Mesenchymal stem cell (in vitro differentiated cells and primary cell): ENCODE measurements at regions not wholly inside any gene's neighbourhood (a gene's known extent, or its start where the extent isn't known, plus 50 kb on each side); places are given as distances from the start of the nearest gene placed in this dataset.
"Not testable (repeated sequence)": the region's sequence is repeated elsewhere in the genome, so short reads cannot be mapped to it uniquely, and the experiment has no call there.

Experiments used
- DNase-seq: peaks from one replicate; pipeline ENCODE4 v3.0.0-alpha.2; 2013
- H2AFZ ChIP-seq: one replicate; pipeline ENCODE4 v1.6.1; 2013; ENCODE audit warnings: low read depth, mild to moderate bottlenecking, control low read depth, inconsistent platforms, low read length, moderate library complexity
- H2AK5ac ChIP-seq: 2 replicates; pipeline ENCODE4 v1.6.1; 2013; ENCODE audit warnings: low read length, moderate library complexity, mild to moderate bottlenecking, inconsistent platforms; ENCODE audit not compliant: severe bottlenecking
- H2BK120ac ChIP-seq: one replicate; pipeline ENCODE4 v1.6.1; 2013; ENCODE audit warnings: low read depth, mild to moderate bottlenecking, inconsistent platforms, low read length, moderate library complexity
- H2BK12ac ChIP-seq, 2 experiments: one replicate each; pipeline ENCODE4 v1.6.1; 2013; ENCODE audit warnings: inconsistent platforms in 2 of 2, low read length in 2 of 2, mild to moderate bottlenecking in 2 of 2, moderate library complexity in 2 of 2, control low read depth in 1 of 2
- H2BK15ac ChIP-seq: one replicate; pipeline ENCODE4 v1.6.1; 2013; ENCODE audit warnings: mild to moderate bottlenecking, low read depth, inconsistent platforms; ENCODE audit not compliant: poor library complexity, severe bottlenecking
- H2BK5ac ChIP-seq: 2 replicates; pipeline ENCODE4 v1.6.1; 2013; ENCODE audit warnings: low read depth, mild to moderate bottlenecking, low read length, control low read depth, inconsistent platforms; ENCODE audit not compliant: poor library complexity, severe bottlenecking
- H3K14ac ChIP-seq, 2 experiments: one replicate each; pipeline ENCODE4 v1.6.1; 2013; ENCODE audit warnings: inconsistent platforms in 2 of 2, low read length in 2 of 2, control low read depth in 1 of 2, mild to moderate bottlenecking in 1 of 2, moderate library complexity in 1 of 2
- H3K18ac ChIP-seq, 2 experiments: one replicate each; pipeline ENCODE4 v1.6.1; 2013; ENCODE audit warnings: inconsistent platforms in 2 of 2, low read length in 2 of 2, control low read depth in 1 of 2, low read depth in 1 of 2, mild to moderate bottlenecking in 1 of 2
- H3K23ac ChIP-seq, 2 experiments: one replicate each; pipeline ENCODE4 v1.6.1; 2013; ENCODE audit warnings: inconsistent platforms in 2 of 2, low read length in 2 of 2, mild to moderate bottlenecking in 2 of 2, moderate library complexity in 2 of 2, control low read depth in 1 of 2
- H3K27ac ChIP-seq: 2 replicates; pipeline ENCODE4 v1.5.1; 2013; ENCODE audit warnings: mild to moderate bottlenecking, moderate library complexity, low read length, control low read depth, inconsistent platforms; ENCODE audit not compliant: poor library complexity, severe bottlenecking
- H3K27me3 ChIP-seq, 2 experiments: 2 replicates each; pipeline versions ENCODE4 v1.6.1 to v1.7.0; 2013; ENCODE audit warnings: low read length in 2 of 2, mild to moderate bottlenecking in 2 of 2, moderate library complexity in 2 of 2, control low read depth in 1 of 2, inconsistent platforms in 1 of 2; ENCODE audit not compliant: control insufficient read depth in 1 of 2, insufficient read depth in 1 of 2
- H3K36me3 ChIP-seq, 2 experiments: 2 replicates each; pipeline versions ENCODE4 v1.6.1 to v1.7.0; 2013; ENCODE audit warnings: low read length in 2 of 2, control low read depth in 1 of 2, inconsistent platforms in 1 of 2, low read depth in 1 of 2, mild to moderate bottlenecking in 1 of 2; ENCODE audit not compliant: insufficient read depth in 2 of 2, control insufficient read depth in 1 of 2
- H3K4ac ChIP-seq, 2 experiments: one replicate each; pipeline ENCODE4 v1.6.1; 2013; ENCODE audit warnings: inconsistent platforms in 2 of 2, low read length in 2 of 2, mild to moderate bottlenecking in 2 of 2, moderate library complexity in 2 of 2, control low read depth in 1 of 2, low read depth in 1 of 2
- H3K4me1 ChIP-seq: 2 replicates; pipeline ENCODE4 v1.6.1; 2013; ENCODE audit warnings: low read depth, low read length, control low read depth; ENCODE audit not compliant: control insufficient read depth, insufficient read depth
- H3K4me2 ChIP-seq: 2 replicates; pipeline ENCODE4 v1.6.1; 2013; ENCODE audit warnings: low read length, mild to moderate bottlenecking, inconsistent platforms; ENCODE audit not compliant: poor library complexity, severe bottlenecking
- H3K4me3 ChIP-seq, 2 experiments: 2 replicates each; pipeline versions ENCODE4 v1.5.1 to v1.7.0; 2013; ENCODE audit warnings: low read length in 2 of 2, mild to moderate bottlenecking in 2 of 2, control low read depth in 1 of 2, low read depth in 1 of 2; ENCODE audit not compliant: insufficient read depth in 1 of 2
- H3K79me1 ChIP-seq: replicated peaks from 2 replicates; pipeline ENCODE4 v1.6.1; 2013; ENCODE audit warnings: mild to moderate bottlenecking, control low read depth, low read length, inconsistent platforms; ENCODE audit not compliant: poor library complexity, severe bottlenecking
- H3K9ac ChIP-seq: 2 replicates; pipeline ENCODE4 v1.7.0; 2013; ENCODE audit warnings: mild to moderate bottlenecking, low read length, moderate library complexity
- H3K9me3 ChIP-seq: 2 replicates; pipeline ENCODE4 v1.7.0; 2013; ENCODE audit warnings: mild to moderate bottlenecking, low read length; ENCODE audit not compliant: control insufficient read depth
- H4K8ac ChIP-seq: one replicate; pipeline ENCODE4 v1.6.1; 2013; ENCODE audit warnings: inconsistent platforms, mild to moderate bottlenecking, low read length, moderate library complexity
- H4K91ac ChIP-seq: one replicate; pipeline ENCODE4 v1.6.1; 2013; ENCODE audit warnings: mild to moderate bottlenecking, low read length, inconsistent platforms
- WGBS: methylation state at CpG from one replicate; pipeline ENCODE4 v1.1.7; 2013; ENCODE audit warnings: mixed read lengths; 5-methylcytosine and 5-hydroxymethylcytosine counted together

- not testable (repeated sequence) for H3K4me3 ChIP-seq, H3K4me2 ChIP-seq, H3K9me3 ChIP-seq, H3K4ac ChIP-seq, H3K23ac ChIP-seq, H2BK15ac ChIP-seq, H3K4me1 ChIP-seq, H3K36me3 ChIP-seq, H2BK12ac ChIP-seq, H2BK120ac ChIP-seq, DNase-seq, H3K9ac ChIP-seq, H3K27me3 ChIP-seq, H3K14ac ChIP-seq, H3K18ac ChIP-seq, H2BK5ac ChIP-seq, H4K8ac ChIP-seq, H3K79me1 ChIP-seq, H2AFZ ChIP-seq, H2AK5ac ChIP-seq, H3K27ac ChIP-seq, H4K91ac ChIP-seq
- WGBS, result 75% methylated on average over 3 of the region's 3 CpGs
Observed at GRCh38 chr14:66333293-66333692, 152.9 kb upstream of the CCDC196 start.

GRCh38 chr14:66341239-66341638, 144.9 kb upstream of the CCDC196 start:
- Histone ChIP-seq H3K4me3 (no peak overlapping the region), H3K27ac (no peak overlapping the region), H2BK12ac (no peak overlapping the region), H3K27me3 (no peaks in the 10 kb centered on the region), H2AK5ac (no peak overlapping the region), H2BK15ac (no peak overlapping the region), H3K18ac (no peak overlapping the region), H3K4me2 (no peak overlapping the region), H2BK120ac (no peak overlapping the region), H3K4ac (no peak overlapping the region), H3K23ac (no peak overlapping the region), H3K79me1 (no peaks in the 10 kb centered on the region), H3K9ac (no peak overlapping the region), H3K9me3 (peaks cover 6% of the 10 kb centered on the region), H2BK5ac (no peak overlapping the region), H4K8ac (no peak overlapping the region), H3K4me1 (no peaks in the 10 kb centered on the region), H3K36me3 (no peaks in the 10 kb centered on the region), H2AFZ (no peak overlapping the region), H3K14ac (no peak overlapping the region), H4K91ac (no peak overlapping the region)
- no peak for DNase-seq

- Histone ChIP-seq H3K36me3 (no peaks in the 10 kb centered on the region), H3K4me3 (no peak overlapping the region), H2AK5ac (no peak overlapping the region), H4K91ac (no peak overlapping the region), H3K23ac (no peak overlapping the region), H2AFZ (no peak overlapping the region), H3K27me3 (no peaks in the 10 kb centered on the region), H4K8ac (no peak overlapping the region), H3K9me3 (peaks cover 22% of the 10 kb centered on the region), H3K9ac (no peak overlapping the region), H3K27ac (no peak overlapping the region), H3K4me2 (no peak overlapping the region), H3K18ac (no peak overlapping the region), H2BK12ac (no peak overlapping the region), H3K4me1 (no peaks in the 10 kb centered on the region), H2BK120ac (no peak overlapping the region), H3K79me1 (no peaks in the 10 kb centered on the region), H2BK15ac (no peak overlapping the region), H3K4ac (no peak overlapping the region), H2BK5ac (no peak overlapping the region), H3K14ac (no peak overlapping the region)
- WGBS, result no CpG with 5 or more reads among the region's 2 CpGs
- no peak for DNase-seq
Observed at GRCh38 chr14:66345986-66346385, 140.2 kb upstream of the CCDC196 start.

GRCh38 chr14:66351310-66351709, 134.9 kb upstream of the CCDC196 start:
- no peak overlapping the region for H3K18ac ChIP-seq
- no peak overlapping the region for H3K23ac ChIP-seq
- H3K79me1 ChIP-seq, result no peaks in the 10 kb centered on the region
- H2BK5ac ChIP-seq, result peak overlapping the region; percentile 44
- peaks cover 34% of the 10 kb centered on the region for H3K9me3 ChIP-seq
- no peak overlapping the region for H2BK15ac ChIP-seq
- no peak overlapping the region for H4K8ac ChIP-seq
- no CpG with 5 or more reads among the region's 1 CpG for WGBS
- H2BK120ac ChIP-seq, result no peak overlapping the region
- no peak overlapping the region for H3K4me2 ChIP-seq
- no peak overlapping the region for H3K4me3 ChIP-seq
- H3K4me1 ChIP-seq, result no peaks in the 10 kb centered on the region
- H2BK12ac ChIP-seq, result no peak overlapping the region
- no peak overlapping the region for H3K27ac ChIP-seq
- no peak overlapping the region for H2AK5ac ChIP-seq
- no peak overlapping the region for H4K91ac ChIP-seq
- H3K36me3 ChIP-seq, result no peaks in the 10 kb centered on the region
- no peak for DNase-seq
- H3K14ac ChIP-seq, result no peak overlapping the region
- H3K4ac ChIP-seq, result no peak overlapping the region
- no peak overlapping the region for H2AFZ ChIP-seq
- H3K27me3 ChIP-seq, result no peaks in the 10 kb centered on the region
- H3K9ac ChIP-seq, result no peak overlapping the region
